GM20000 (cell line): ENCODE measurements at regions not wholly inside any gene's neighbourhood (a gene's known extent, or its start where the extent isn't known, plus 50 kb on each side); places are given as distances from the start of the nearest gene placed in this dataset.

Source experiments
- DNase-seq: peaks from one replicate; pipeline ENCODE4 v3.0.0; 2012; ENCODE audit warnings: low spot score
- TF ChIP-seq, protein P1 (sequence below): IDR thresholded peaks from 2 replicates; pipeline ENCODE4 v1.5.1; 2012; ENCODE audit warnings: mild to moderate bottlenecking, control low read depth; ENCODE audit errors: extremely low read depth, missing control alignments

- DNase-seq, result no peak
- TF ChIP-seq, protein P1, sequence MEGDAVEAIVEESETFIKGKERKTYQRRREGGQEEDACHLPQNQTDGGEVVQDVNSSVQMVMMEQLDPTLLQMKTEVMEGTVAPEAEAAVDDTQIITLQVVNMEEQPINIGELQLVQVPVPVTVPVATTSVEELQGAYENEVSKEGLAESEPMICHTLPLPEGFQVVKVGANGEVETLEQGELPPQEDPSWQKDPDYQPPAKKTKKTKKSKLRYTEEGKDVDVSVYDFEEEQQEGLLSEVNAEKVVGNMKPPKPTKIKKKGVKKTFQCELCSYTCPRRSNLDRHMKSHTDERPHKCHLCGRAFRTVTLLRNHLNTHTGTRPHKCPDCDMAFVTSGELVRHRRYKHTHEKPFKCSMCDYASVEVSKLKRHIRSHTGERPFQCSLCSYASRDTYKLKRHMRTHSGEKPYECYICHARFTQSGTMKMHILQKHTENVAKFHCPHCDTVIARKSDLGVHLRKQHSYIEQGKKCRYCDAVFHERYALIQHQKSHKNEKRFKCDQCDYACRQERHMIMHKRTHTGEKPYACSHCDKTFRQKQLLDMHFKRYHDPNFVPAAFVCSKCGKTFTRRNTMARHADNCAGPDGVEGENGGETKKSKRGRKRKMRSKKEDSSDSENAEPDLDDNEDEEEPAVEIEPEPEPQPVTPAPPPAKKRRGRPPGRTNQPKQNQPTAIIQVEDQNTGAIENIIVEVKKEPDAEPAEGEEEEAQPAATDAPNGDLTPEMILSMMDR, result no peak
Observed at GRCh38 chr18:39599251-39599650, 2033.7 kb upstream of the CELF4 start.

DNA sequence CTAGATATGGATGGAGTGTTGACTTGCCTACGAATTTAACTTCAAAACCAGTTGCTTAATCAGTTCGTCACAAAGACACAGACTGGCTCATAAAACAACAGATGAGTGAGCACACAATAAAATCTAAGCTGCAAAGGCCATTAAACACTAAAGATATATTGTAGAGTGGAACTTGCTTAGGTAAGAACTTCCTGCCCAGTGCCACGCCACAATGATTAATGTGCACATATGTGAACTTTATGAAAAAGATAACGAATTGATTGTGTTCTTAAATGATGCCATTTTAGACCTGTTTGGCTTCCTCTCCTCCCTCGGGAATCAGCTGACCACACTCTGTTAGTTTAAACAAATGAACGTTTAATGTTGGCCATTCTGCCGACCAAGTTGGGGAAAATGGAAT, 2031.3 kb upstream of the CELF4 start:
- DNase-seq, result no peak
- TF ChIP-seq, protein P1, result no peak

- DNase-seq, result no peak
- TF ChIP-seq, protein P1, result no peak
Observed at GRCh38 chr18:39596221-39596620, 2030.6 kb upstream of the CELF4 start.

GRCh38 chr18:39594206-39594605, 2028.6 kb upstream of the CELF4 start:
- no peak for DNase-seq
- TF ChIP-seq, protein P1, result no peak

DNA sequence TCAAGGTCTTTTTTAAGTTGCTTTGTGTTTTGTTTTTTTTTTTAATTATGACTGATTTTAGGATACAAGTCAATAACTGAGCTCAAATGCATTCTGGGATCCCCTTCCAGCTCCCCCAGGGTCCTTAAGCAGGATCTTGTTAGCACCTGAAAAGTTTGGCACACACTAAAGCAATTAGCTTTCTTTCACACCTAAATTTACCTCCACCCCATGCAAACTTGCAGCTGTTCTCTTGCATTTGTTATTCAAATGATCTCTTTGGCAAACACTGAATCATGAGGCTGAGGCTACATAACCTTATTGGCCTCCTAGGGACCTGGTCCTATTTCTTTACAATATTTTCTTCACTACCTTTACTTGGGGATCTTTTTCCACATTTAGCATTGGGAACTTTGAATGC, 2026.1 kb upstream of the CELF4 start:
- no peak for DNase-seq
- TF ChIP-seq, protein P1, result no peak

DNA sequence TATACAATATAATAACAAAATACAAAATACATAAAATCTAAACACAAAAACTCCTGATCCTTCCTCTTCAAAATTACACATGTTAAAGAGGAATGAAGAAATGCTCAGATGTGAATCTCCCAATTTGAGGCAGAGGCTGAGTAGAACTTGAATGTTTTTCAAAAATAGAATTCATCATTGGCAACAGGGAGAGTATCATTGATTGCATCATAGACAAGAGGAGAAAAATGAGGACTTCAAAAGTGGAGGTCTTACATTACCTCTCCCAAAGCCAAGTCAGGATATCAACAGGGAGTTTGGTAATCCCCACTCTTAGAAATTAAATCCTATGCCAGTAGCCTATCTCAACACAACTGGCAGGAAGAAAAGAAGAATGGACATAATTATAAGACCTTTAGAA, 2023.9 kb upstream of the CELF4 start:
- DNase-seq, result no peak
- TF ChIP-seq, protein P1, result no peak

- TF ChIP-seq, protein P1, result no peak
- no peak for DNase-seq
Observed at GRCh38 chr18:39587586-39587985, 2022.0 kb upstream of the CELF4 start.
